NCI-H774 (cell line): ENCODE measurements at regions not wholly inside any gene's neighbourhood (a gene's known extent, or its start where the extent isn't known, plus 50 kb on each side); places are given as distances from the start of the nearest gene placed in this dataset.

ENCODE experiments used
- DNase-seq: peaks from one replicate; lab custom pipeline; 2025; lab: John Stamatoyannopoulos, UW

DNA sequence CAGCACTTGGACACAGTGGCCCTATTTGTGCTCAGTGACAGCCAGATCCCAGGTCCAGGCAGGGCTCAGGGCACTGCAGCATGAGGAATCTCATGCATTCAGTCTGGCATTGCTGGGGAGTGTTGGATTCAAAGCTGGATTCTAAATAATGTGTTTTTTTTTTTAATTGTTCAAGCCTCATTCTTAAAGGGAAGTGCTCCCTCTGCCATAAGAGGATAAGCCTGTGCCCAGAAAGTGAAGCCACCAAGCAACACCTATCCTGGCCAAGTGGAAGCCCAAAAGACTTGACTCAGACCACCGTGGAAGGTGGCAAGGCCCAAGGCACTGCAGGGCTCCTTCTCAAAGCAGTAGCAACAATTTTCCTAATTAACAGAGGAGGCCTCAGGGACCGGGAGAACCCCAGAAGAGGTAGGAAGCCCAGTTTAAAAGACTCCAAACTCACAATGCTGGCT is 135.6 kb downstream of the ACTL7B start:
- no peak for DNase-seq

DNA sequence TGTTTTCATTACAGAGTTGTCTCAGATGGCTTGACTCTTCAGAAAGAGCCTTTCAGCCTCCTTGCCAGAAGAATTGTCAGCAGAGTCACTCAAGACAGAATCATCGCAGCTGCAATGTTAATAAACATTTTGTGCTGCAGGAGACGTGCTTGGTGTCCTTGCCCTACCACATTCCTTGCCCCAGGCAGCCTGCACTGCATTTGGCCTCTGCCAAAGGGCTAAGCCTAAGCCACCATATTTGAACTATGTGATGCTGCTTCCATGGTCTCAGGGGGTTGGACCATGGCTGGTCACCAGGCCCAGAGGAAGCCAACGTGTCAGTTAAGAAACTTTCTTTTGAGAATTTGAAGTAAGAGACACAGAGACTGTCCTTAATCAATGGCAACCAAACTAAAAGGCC is 145.4 kb downstream of the ACTL7B start:
- no peak for DNase-seq

DNA sequence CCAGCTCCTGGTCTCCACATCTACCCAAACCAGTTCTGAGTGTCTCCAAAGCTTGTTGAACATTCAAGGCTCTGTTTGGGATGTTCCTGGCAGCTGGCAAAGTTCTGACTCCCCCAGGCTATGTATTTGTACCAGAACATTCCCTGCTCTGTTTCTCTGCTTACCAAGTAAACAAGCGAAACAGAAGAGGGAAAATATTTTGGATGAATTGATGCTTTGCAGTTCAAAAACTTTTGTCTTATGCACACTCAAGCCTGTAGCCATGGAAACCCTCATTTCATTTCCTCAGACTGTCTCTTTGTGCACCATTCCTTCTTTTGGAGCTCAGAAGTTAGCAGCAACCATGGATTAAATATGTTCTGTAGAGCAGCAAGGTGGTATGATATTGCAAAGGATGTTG is 145.8 kb downstream of the ACTL7B start:
- no peak for DNase-seq

DNA sequence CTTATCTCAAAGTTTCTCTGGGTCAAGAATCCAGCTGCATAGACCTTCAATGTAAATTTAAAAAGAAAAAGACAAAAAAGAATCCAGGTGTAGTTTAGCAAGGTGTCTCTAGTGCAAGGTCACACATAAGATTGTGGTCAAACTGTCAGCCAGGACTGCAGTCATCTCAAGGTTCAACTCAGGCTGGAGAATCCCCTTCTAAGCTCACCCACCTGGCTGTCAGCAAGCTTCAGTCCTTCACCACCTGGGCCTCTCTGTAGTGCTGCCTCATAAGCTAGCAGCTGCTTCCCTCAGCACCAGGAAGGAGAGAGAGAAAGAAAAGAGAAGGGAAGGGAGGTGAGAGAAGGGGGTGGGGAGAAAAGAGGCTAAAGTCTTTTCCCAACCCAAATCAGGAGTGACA is 146.7 kb downstream of the ACTL7B start:
- DNase-seq: no peak

DNA sequence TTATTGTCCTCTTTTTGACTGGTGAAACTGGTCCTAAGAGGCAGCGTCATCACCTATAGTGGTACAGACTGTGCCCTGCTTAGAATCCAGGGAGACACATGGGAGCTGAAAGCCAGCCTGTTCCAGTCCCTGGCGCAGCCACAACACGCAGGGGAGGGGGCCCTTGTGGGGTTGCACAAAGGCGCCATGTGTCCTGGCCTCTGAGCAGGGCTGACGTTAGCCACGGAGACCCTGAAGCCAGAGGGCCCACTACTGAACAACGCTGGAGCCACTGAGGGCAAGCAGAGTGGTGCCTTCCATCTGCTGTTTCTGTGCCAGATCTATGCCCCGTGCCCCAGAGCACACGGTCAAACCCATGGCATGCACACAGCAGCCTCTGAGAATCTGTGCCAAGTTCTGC is 147.3 kb downstream of the ACTL7B start:
- DNase-seq: no peak

DNA sequence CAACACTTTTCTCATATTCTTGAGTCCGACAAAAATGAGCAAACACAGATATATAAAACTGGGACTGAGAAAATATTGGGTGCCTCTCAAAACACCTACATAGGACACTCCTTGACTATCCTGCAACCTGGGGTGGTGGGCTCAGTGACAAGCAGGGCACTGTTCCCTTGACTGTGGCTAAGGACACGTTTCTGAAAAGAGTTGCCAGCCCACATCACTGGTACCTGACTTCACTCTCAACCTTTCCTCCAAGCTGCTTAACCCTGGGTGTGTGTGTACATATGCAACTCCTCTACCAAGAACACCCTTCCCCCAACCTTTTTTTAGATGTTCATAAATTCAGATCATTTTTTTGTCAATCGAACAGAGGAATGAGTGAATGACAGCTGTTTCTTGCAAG is 148.7 kb downstream of the ACTL7B start:
- DNase-seq: no peak

DNA sequence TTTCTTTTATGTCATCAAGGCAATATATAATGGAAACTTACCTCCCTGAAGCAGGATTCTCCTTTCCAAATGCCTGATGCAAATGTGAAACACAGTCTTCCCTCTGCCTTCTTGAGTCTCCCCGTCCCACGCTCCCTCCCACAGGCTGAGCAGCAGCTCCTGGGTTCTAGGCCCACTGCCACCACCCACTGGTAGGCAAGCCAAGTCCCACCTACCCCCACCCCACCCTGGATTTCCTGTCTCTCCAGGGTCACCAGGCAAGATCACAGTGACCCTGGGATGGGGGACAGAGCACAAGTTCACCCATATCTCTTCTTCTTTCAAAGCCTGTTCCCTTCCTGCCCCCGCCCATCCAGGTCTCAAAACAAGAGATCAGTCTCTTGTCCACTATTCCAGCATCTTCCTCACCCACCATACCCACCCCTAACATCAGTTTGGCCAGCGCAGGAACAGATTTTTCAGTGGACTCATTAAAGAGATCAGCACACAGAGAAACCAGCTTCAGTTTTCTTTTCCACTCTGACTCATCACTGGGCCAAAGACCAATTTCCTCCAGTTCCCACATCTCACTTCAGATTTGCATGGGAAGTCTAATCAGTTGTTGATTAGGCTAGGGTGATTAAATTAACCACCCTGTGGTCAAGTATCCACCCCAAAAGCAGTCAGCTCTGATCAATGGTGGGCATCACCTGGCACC is 151.5 kb downstream of the ACTL7B start:
- no peak for DNase-seq

DNA sequence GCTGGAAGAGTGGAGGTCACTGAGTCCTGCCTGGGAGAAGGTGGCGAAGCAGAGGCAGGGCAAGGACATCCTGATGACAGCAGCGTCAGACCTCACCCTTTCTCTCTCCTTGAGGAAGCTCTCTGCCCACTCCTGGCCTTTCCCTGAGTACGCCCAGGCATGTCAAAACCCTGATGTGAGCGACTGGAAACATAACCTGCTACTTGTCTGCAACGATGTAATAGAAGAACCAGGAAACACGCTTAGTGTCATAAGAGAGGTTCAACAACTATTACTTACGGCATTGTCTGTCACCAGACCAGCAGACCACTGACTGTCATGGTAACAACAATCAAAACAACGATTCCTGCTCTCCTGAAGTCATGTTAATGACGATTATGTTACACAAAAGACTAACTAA is 152.4 kb downstream of the ACTL7B start:
- DNase-seq: no peak

DNA sequence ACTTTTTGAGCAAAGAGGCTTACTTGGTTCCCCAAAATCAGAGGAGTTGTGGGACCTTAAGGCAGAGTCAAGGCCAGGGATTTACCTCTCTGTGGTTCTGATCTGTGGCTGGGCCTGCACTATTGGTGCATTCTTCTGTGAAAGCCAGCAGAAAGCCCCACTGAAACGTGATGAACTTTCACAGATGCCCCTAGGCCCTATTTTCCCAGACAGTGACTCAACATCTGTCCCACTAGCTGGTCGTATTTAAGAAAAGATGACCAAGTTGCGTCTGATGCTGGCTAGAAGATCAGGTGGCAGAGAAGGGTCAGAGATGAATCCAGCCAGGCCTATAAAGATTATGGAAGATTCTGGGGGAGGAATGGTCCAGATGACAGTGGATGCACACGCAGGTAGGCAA is 153.1 kb downstream of the ACTL7B start:
- DNase-seq: no peak

DNA sequence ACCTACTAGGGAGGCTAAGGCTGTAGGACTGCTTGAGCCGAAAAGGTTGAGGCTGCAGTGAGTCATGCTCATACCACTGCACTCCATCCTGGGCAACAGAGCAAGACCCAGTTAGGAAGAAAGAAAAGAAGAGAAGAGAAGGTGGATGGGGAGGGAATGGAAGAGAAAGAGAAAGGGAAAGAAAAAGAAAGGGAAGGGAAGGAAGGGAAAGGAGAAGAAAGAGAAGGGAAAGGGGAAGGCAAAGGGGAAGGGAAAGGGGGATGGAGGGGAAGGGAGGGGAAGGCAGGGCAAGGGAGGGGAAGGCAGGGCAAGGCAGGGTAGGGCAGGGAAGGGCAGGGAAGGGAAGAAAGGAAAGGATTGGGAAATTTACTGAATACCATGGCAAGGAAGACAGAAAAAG is 157.0 kb downstream of the ACTL7B start:
- no peak for DNase-seq

DNA sequence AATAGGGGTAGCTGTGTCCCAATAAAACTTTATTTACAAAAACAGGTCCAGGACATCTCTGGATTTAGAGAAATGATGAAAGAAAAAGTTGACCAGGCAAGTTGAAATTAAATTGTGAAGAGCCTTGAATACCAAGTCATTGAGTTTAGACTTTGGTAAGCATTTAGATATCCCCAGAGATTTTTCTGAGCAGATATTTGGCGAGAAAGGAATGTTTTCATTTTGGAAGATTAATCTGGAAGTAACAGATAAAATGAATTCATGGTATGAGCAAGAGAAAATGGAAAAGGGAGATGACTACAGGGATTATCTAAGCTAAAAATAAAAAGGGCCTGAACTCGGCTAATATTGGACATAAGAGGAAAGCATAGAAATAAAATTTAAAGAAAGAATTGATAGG is 157.6 kb downstream of the ACTL7B start:
- no peak for DNase-seq

DNA sequence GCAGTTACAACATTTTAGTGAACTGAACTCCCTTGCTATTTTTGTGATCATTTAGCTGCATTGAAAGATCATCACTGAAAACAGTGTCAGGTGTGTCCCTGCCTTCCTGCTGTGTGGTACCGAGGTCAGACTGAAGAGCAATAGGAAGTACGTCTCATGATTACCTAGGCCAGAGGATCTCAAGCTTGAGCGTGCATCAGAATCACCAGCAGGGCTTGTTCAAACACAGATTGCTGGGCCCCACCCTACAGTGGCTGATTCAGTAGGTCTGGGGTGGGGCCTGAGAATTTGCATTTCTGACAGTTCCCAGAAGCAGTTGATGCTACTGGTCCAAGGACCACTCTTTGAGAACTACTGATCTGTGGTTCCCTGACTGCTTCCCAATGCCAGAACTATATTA is 159.6 kb downstream of the ACTL7B start:
- DNase-seq: no peak

DNA sequence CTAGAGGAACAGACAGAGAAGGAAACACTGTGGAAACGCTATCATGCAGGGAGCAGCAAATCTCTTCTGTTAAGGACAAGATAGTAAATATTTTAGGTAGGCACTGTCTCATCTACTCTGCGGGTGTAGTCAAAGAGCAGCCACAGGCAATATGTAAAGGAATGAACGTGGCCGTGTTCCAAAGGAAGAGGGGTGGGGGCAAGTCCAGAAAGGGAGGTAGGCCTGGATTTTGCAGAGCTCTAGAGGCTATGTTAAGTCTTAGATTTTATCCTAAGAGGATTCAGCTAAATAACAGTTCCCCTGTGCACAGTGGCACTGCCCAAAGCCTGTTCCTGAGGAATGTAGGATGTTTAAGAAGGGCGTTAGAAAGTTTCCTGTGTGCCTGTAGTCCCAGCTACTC is 161.6 kb downstream of the ACTL7B start:
- no peak for DNase-seq

DNA sequence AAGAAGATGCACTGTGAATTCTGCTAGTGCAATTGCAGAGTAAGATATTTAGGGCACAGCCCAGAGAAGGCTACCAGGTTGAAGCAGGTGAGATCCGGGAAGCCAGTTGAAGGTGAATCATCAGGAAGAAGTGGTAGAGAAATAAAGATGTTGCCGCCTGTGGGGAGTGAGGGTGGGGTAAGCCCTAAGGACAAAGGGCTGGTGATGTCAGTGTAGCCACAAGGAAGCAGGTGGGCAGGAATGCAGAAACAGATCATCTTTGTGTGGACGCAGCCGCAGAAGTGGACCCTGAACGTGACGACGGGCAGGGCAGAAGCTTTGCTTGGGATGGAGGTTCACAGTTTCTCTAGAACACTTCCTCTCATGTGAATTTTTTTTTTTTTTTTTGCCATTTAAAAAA is 164.2 kb downstream of the ACTL7B start:
- no peak for DNase-seq

DNA sequence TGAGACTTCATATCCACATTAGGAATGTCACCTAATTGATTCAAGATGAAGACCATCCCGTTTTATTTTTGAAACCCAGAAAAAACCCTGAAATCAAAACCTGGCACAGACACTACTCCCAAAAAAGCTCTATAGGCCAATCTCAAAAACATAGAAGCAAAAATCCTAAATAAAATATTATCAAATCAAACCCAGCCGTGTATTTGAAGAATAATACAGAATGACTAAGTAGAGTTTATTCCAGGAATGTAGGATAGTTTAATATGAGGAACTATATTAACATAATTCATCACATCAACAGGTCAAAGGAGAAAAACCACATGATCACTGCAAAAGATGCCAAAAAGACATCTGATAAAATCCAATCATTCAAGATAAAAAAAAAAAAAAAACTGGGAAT is 167.1 kb downstream of the ACTL7B start:
- no peak for DNase-seq

DNA sequence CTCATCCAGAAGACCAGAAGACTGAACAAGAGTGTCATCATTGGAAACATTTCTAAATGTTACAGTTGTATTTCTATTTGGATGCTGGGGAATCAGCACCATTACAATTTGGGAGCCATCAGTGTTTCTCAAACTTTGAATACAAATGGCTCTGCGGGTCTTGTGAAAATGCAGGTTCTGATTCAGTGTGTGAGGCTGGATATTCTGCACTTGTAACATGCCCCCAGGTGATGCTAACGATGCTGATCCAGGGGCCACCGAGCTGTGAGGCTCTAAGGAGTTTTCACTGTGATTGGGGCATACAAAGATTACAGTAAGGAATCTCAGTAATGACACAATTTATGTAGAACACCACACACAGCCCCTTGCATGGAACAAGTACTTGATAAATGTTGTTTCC is 167.7 kb downstream of the ACTL7B start:
- DNase-seq: no peak

DNA sequence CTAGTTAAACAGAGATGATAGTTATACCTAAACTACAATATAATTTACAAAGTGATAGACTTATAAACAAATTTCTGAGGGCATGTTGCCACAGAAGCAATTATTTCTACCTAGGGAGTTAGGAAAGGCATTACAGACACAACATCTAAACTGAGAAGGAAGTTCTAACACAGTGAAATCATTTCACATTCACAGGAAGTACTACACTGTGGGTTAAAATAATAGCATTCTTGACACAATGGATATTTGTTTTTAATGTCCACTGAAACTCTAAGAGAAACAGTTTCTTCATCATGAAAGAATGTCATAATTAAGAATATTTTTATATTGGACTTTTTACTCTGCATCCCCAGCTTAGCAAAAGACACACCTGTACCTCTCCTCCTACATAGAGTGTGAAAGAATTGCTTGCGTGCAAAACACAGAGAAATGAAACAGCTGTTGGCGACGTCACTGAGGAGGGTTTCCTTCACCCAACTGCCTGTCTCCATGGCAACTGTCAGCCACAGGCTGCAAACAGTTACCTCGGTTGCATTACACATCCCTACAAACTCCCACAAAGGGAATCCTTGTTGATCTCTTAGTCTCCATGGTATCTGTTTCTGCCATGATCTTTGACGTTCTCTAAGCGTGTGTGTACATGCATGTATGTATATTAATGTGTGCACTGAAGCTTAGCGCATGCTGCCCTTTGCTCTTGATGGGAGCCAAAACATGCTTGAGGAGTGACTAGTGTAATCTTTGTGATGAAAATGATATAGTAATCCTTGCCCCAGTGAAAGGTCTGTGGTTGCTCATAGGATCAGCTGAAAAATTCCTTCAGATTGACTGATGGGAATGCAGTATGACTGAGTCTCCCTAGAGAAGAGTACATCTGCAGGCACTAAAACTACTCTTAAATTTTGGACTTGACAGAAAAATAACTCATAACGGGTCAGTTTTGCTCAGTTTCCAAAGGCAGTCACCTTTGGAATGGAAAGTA is 168.5 kb downstream of the ACTL7B start:
- no peak for DNase-seq

DNA sequence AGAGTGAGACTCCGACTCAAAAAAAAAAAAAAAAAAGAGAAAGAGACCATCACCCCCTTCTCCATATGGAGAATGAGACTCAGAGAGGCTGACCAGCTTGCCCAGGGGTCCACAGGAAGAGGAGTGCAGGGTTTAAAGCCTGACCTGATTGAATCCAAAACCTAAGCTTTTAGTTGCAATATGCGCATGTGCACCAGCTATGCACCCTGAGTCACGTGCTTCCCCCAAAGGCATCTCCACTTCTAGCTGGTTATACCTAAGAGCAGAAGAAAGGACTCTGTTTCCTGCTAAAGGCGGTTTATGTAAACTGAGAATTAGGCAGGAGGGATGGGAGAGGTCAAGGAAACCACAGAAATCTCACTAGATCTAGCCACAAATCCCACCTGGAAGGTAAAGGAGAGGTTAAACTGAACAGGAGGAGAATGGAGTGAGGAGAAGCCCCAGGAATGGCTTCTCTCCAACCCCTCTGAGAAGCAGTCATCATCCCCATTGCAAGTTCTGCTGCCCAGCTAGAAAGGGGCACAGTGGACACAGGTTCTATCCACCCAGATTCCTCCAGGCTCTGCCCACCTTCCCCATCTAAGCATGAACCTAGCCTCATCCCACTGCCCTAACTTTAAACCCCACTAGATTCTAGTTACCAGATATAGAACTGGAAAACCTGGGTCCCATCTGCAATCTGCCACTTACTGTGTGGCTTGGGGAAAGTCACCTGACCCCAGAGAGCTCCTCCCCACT is 171.3 kb downstream of the ACTL7B start:
- no peak for DNase-seq

DNA sequence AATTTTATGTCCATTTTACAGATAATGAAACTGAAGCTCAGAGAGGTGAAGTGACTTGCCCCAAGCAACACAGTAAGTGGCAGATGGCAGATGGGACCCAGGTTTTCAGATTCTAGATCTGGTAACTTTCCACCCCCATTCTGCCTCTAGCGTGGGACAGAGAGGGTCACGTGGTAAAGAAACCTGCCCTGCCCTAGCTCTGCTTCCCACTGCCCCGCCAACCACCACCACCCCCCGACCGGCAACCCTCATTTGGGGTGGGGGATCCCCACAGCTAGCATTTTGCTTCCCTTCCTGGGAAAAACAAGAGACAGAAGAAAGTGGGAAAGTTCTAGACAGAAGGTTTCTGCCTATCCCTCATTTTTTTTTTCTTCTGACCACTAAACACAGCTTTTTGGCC is 172.5 kb downstream of the ACTL7B start:
- no peak for DNase-seq

DNA sequence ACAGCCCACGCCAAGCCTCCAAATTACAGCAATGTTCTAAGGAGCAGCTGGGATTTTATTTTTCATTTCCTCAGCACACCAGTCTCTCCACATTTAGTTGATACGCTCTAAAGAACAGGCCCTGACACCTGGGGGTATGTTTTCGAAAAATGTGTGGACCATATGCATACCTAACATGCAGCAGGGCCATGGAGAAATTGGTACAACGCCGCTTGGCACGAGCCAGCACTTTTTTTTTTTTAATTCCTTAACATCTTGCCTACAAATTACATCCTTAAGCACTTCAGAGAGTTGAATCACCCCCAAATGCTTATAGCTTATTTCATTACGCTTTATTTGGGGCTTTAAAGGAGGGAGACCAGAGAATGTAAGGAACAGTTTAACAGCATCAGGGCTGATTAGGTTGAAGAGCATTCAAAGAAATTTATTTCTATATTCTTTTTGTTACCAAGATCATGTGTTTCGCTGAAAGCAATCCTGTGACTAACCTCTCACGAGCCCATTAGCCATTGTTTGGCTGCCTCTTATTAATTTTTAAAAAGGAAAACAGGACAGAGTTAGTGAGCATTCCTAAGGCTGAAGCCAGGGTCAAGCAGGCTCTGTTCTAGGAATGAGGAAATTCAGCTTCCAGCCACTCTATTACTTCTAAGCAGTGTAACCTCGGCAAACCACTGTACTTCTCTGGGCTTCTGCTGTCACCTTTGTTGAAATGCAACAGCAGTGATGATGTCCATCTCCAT is 173.8 kb downstream of the ACTL7B start:
- no peak for DNase-seq

DNA sequence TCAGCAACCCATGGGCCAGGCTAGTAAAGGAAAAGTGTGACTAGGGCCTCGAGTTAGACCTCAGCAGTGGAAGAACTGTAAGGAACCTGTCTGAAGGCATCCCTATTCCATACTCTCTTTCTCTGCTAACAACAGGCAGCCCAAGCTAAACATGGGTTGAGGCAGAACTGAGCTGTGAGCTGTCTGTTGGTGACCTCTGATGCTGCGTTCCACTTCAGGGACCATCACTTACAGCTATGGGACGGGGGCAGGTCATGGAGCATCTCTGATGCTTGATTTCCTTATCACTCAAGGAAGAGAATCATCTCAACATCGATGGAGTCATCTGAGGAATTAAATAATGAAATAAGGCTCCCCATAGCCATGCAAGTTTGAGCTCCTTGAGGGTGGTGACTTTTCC is 174.8 kb downstream of the ACTL7B start:
- no peak for DNase-seq

DNA sequence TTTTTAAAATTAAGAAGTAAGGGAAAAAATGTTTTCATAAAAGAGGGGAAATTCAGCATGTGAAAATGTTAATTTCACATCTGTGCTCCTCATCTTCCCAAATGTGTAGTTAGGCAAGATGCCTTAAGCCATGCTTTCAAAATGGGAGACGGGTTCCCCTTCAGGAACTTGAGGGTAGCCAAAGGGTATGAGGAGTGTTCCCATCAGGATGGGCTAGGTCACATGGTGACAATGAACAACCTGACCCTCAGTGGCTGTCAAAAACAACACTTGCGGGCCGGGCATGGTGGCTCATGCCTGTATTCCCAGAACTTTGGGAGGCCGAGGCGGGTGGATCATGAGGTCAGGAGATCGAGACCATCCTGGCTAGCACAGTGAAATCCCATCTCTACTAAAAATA is 178.0 kb downstream of the ACTL7B start:
- no peak for DNase-seq
